ENCODE measurements at regions not wholly inside any gene's neighbourhood (a gene's known extent, or its start where the extent isn't known, plus 50 kb on each side); places are given as distances from the start of the nearest gene placed in this dataset.

- TF ChIP-seq POLR2A (IDR thresholded peaks at IDR 0.05), result no peak
- no peak for TF ChIP-seq CTCF (IDR thresholded peaks at IDR 0.05)
- WGBS, 2 donors, result 67 to 70% methylated on average over 7 of the region's 7 CpGs
- intact Hi-C loops (cut with DNase I), result no loop called here
- Histone ChIP-seq H3K4me1 (no peaks in the 10 kb centered on the region), H3K27me3 (no peaks in the 10 kb centered on the region), H3K27ac (no peak overlapping the region), H3K36me3 (replicated peaks in 1 of 2; ENCODE audit: insufficient read depth in 1 of 2, low read depth in 2 of 2) (no peaks in the 10 kb centered on the region), H3K9me3 (no peaks in the 10 kb centered on the region), H3K4me3 (no peak overlapping the region)
- DNase-seq, result no peak
- ATAC-seq, result no peak
These were observed 403.5 kb upstream of the IRX4 start for GRCh38 chr5:2286250-2286649.

GRCh38 chr5:2284678-2285077 lies 402.0 kb upstream of the IRX4 start:
- Histone ChIP-seq H3K9me3 (no peaks in the 10 kb centered on the region), H3K27me3 (no peaks in the 10 kb centered on the region), H3K27ac (no peak overlapping the region), H3K4me3 (no peak overlapping the region), H3K36me3 (replicated peaks in 1 of 2; ENCODE audit: insufficient read depth in 1 of 2, low read depth in 2 of 2) (no peaks in the 10 kb centered on the region), H3K4me1 (no peaks in the 10 kb centered on the region)
- intact Hi-C loops (cut with DNase I), result no loop called here
- TF ChIP-seq POLR2A (IDR thresholded peaks at IDR 0.05) (no peak), CTCF (IDR thresholded peaks at IDR 0.05) (no peak)
- WGBS, 2 donors, result 71 to 73% methylated on average over 8 of the region's 8 CpGs
- ATAC-seq (no peak), DNase-seq (no peak)

DNA sequence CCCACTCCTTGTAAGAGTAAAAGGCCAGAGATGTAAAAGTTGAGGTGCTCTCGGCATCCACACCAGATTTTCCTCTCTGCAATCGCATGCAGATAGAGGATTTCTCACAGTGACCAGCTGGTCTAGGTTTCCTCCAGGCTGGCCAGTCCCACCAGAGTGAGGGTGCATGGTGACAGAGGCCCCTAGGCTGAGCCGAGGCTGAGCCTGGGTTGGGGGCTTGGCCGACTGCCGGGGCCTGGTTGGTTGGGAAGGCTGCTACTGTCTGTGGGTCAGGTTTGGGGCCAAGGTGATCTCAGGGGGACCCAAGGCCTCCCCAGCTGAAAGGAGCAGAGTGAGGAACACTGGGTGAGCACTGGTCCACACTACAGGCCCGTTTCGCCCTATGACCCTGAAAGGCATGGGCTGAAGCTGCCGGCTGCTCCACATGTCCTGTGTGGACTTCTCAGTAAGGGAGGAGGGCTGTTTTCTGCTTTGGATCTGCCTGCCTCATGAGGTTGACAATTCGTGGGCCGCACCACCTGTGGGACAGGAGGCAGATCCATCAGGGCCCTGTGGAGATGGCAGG lies 400.8 kb upstream of the IRX4 start:
- H3K27ac ChIP-seq, result no peak overlapping the region
- intact Hi-C loops (cut with DNase I), result no loop called here
- H3K4me1 ChIP-seq, result no peaks in the 10 kb centered on the region
- no peak for TF ChIP-seq CTCF (IDR thresholded peaks at IDR 0.05)
- TF ChIP-seq POLR2A (IDR thresholded peaks at IDR 0.05), result no peak
- H3K36me3 ChIP-seq (replicated peaks in 1 of 2; ENCODE audit: insufficient read depth in 1 of 2, low read depth in 2 of 2), result no peaks in the 10 kb centered on the region
- 59 to 74% methylated on average over 5 to 10 of the region's 10 CpGs for WGBS, 2 donors
- no peaks in the 10 kb centered on the region for H3K9me3 ChIP-seq
- H3K27me3 ChIP-seq, result no peaks in the 10 kb centered on the region
- DNase-seq (no peak), ATAC-seq (no peak)
- no peak overlapping the region for H3K4me3 ChIP-seq

GRCh38 chr5:2282893-2283292 lies 400.2 kb upstream of the IRX4 start:
- Histone ChIP-seq H3K36me3 (replicated peaks in 1 of 2; ENCODE audit: insufficient read depth in 1 of 2, low read depth in 2 of 2) (no peaks in the 10 kb centered on the region), H3K9me3 (no peaks in the 10 kb centered on the region), H3K4me1 (no peaks in the 10 kb centered on the region), H3K4me3 (no peak overlapping the region), H3K27ac (no peak overlapping the region), H3K27me3 (no peaks in the 10 kb centered on the region)
- TF ChIP-seq POLR2A (IDR thresholded peaks at IDR 0.05) (no peak), CTCF (IDR thresholded peaks at IDR 0.05) (no peak)
- no peak for ATAC-seq
- 67 to 69% methylated on average over 7 of the region's 7 CpGs for WGBS, 2 donors
- DNase-seq, result no peak
- intact Hi-C loops (cut with DNase I), result no loop called here

GRCh38 chr5:2282034-2282690 lies 399.4 kb upstream of the IRX4 start:
- H3K36me3 ChIP-seq (replicated peaks in 1 of 2; ENCODE audit: insufficient read depth in 1 of 2, low read depth in 2 of 2), result no peaks in the 10 kb centered on the region
- WGBS, 2 donors, result 52 to 79% methylated on average over 5 to 11 of the region's 11 CpGs
- intact Hi-C loops (cut with DNase I), result no loop called here

More at GRCh38 chr5:2282034-2282690, 399.4 kb upstream of the IRX4 start:
- TF ChIP-seq POLR2A (IDR thresholded peaks at IDR 0.05) (no peak), CTCF (IDR thresholded peaks at IDR 0.05) (no peak)
- H3K9me3 ChIP-seq, result no peaks in the 10 kb centered on the region
- no peaks in the 10 kb centered on the region for H3K27me3 ChIP-seq
- no peak overlapping the region for H3K27ac ChIP-seq
- no peak for ATAC-seq
- DNase-seq, result no peak
- no peak overlapping the region for H3K4me3 ChIP-seq
- no peaks in the 10 kb centered on the region for H3K4me1 ChIP-seq

Measured in body of pancreas (tissue), 4 donors.